22Rv1 (cell line): ENCODE measurements at regions not wholly inside any gene's neighbourhood (a gene's known extent, or its start where the extent isn't known, plus 50 kb on each side); places are given as distances from the start of the nearest gene placed in this dataset.

Source experiments
- H3K27ac ChIP-seq: fragments of 450-650 bp; 2 replicates; pipeline ENCODE4 v1.5.1; 2017
- ZFX ChIP-seq: fragments of 450-650 bp; IDR thresholded peaks from 2 replicates; pipeline ENCODE4 v1.6.1; 2017; ENCODE audit warnings: antibody characterized with exemption, borderline replicate concordance
- TF ChIP-seq, protein P1 (sequence below): fragments of 450-650 bp; IDR thresholded peaks from 2 replicates; pipeline ENCODE4 v1.5.1; 2017; ENCODE audit warnings: mild to moderate bottlenecking

DNA sequence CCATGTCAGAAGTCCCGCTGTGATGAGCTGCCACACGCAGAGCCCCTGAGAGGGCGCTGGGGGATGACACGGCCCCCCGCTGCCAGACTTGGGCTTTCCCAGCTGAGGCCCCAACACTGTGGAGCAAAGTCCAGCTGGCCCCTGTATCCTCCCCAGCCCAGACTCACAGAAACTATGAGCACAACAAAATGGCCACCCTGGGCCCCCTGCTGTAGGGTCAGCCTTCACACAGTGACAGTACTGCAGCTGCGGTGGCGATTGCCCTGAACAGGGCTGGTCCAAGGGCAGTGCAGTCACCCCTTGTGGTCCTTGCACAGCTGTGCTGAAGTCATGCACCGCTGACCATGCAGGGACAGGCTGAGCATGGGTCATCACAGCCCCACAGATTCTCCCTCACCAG is 78.2 kb upstream of the CST7 start:
- H3K27ac ChIP-seq: no peak overlapping the region
- TF ChIP-seq, protein P1, sequence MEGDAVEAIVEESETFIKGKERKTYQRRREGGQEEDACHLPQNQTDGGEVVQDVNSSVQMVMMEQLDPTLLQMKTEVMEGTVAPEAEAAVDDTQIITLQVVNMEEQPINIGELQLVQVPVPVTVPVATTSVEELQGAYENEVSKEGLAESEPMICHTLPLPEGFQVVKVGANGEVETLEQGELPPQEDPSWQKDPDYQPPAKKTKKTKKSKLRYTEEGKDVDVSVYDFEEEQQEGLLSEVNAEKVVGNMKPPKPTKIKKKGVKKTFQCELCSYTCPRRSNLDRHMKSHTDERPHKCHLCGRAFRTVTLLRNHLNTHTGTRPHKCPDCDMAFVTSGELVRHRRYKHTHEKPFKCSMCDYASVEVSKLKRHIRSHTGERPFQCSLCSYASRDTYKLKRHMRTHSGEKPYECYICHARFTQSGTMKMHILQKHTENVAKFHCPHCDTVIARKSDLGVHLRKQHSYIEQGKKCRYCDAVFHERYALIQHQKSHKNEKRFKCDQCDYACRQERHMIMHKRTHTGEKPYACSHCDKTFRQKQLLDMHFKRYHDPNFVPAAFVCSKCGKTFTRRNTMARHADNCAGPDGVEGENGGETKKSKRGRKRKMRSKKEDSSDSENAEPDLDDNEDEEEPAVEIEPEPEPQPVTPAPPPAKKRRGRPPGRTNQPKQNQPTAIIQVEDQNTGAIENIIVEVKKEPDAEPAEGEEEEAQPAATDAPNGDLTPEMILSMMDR: no peak
- no peak for TF ChIP-seq ZFX

DNA sequence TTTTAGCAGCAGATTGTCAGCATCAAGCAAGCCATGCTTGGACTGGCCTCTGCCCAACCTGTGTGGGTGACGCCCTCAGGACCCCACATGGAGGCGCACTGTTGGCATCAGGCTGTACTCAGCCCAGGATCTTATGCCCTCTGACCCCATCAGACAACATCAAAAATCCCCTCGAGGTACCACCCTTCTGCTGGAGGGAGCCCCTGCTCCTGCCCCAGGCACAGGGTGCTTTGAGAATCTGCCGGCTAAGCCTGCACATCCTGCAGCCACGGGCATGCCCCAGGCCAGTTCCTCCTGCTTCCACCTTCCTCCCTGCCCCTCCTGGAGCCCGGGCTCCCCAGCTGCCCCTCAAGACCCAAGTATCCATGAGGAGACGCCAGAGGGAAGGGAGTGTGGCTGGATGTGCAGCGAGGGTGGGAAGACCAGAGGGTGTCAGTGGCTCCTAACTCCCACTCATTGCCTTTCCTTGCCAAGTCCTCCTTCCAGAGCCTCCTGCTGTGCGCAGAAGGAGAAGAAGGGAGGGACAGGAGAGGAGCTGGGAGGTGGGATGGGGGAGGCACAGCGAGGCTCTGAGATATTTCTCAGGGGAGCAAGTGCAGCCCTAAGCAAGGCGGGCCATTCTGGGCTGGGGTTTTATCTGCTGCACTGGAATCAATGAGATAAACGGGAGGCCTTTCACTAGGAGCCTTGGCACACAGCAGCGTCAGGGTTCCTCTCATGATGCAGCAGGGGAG is 77.4 kb upstream of the CST7 start:
- H3K27ac ChIP-seq: no peak overlapping the region
- no peak for TF ChIP-seq ZFX
- TF ChIP-seq, protein P1: no peak

DNA sequence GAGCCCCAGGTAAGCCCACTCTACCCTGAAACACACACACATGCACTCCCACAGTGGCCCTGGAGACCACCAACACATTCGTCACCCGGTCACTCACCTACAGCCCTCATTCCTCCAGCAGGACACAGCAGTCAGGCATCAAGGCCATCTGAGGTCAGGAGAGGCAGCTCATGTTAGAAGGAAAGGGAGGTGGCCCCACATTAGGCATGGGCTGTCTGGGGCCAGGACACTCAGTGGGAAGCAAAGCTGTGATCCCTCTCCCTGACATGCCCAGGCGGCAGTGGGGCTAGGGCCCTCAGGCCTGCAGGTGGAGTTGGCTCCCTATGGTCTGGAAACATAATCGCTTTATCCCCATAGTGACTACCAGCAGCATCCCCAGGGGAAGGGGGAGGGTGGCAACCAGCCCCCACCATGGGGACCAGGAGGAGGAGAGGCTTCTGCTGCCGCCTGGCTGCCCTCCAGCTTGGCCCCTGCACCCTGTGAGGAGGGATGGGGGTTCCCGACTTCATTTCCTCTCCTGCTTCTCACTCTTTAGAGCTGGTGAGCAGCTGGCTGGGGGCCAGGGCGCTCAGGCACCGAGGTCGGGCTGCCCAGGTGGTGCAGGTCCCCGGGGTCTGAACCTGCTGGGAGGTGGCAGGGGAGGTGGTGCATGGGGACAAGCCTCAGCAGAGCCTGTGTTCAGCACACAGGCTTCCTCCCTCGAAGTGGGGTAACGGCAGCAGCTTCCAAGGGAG is 76.6 kb upstream of the CST7 start:
- no peak for TF ChIP-seq ZFX
- TF ChIP-seq, protein P1: no peak
- no peak overlapping the region for H3K27ac ChIP-seq

DNA sequence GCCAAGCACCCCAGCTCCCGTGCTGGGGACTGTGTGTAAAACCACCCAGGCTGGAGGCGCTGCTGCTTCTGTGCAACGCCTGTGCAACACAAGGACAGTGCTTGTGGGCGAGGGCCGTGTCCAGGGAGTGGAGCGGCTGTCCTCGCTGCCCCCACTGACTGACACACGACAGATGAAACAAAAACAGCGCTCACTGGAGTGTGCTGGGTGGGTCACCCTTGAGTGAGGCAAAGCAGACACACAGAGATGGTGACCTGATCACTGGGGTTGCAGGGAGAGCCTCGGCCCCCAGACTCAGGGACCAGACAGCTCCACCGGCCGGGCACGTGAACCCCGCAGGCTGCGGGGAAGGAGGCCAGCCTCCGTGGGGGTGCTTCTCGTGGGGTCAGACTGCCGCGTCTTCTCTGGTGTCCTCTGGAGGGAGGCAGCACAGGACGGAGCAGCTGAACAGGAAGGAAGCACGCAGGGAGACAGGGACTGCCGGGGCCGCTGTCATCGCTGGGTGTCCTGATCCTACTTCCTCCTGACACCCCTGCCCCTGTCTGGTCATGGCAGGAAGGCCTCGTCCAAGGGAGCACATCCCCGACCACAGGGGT is 75.9 kb upstream of the CST7 start:
- TF ChIP-seq ZFX: no peak
- TF ChIP-seq, protein P1: no peak
- no peak overlapping the region for H3K27ac ChIP-seq

DNA sequence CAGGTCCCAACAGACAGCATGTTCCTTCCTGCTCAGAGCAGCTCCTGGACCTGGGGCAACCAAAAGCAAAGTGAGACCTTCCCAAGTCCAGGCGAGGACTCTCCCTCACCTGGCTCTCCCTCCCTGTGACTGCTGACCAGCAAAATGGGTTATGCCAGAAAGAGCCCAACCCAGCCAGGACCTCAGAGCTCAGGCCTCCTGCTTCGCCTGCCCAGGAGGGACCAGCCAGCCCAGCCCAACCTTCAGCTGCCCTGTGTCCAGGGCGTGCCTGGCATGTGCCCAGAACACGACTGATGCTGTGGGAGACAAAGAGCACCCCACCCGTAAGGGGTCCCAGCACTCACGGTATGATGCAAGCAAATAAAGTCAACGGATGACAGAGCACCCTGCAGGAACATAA is 74.0 kb upstream of the CST7 start:
- H3K27ac ChIP-seq: no peak overlapping the region
- TF ChIP-seq, protein P1: no peak

DNA sequence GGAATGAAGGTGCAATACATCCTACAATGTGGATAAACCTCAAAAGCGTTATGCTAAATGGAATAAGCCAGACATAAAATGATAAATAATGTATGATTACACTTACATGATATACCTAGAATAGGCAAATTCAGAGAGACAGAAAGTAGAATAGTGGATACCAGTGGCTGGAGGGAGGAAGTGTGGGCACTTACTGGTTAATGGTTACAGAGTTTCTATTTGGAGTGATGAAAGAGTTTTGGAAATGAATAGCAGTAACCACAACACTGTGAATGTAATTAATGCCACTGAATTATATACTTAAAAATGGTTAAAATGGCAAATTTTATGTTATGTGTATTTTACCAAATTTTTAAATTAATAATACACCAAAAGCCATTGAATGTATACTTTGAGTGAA is 71.4 kb upstream of the CST7 start:
- TF ChIP-seq ZFX: no peak
- TF ChIP-seq, protein P1: no peak
- H3K27ac ChIP-seq: no peak overlapping the region

DNA sequence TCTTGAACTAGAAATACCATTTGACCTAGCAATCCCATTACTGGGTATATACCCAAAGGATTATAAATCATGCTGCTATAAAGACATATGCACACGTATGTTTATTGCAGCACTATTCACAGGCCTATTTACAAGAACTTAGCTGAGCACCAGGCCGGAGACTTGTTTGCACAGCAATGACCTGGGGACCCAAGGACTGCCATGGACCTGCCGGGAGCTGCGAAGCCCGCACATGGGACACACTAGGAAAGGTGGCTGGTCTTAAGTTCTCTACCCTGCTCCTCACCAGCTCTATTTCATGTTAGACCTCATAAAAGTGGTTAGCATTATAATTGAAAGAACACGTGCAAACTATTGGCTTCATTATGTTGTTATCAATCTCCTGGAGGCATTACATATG is 70.4 kb upstream of the CST7 start:
- TF ChIP-seq, protein P1: no peak
- no peak for TF ChIP-seq ZFX
- no peak overlapping the region for H3K27ac ChIP-seq
